Middle frontal gyrus (tissue), 1 donor: ENCODE measurements at regions not wholly inside any gene's neighbourhood (a gene's known extent, or its start where the extent isn't known, plus 50 kb on each side); places are given as distances from the start of the nearest gene placed in this dataset.
"Not testable (repeated sequence)": the region's sequence is repeated elsewhere in the genome, so short reads cannot be mapped to it uniquely, and the experiment has no call there.

Source experiments
- DNase-seq: peaks from one replicate; pipeline ENCODE4 v3.0.0-alpha.2; 2015; ENCODE audit warnings: low spot score; ENCODE audit errors: extremely low spot score

GRCh38 chr10:10712155-10712704 lies 305.4 kb upstream of the CELF2 start:
- no peak for DNase-seq

GRCh38 chr10:10714327-10714726 lies 303.3 kb upstream of the CELF2 start:
- no peak for DNase-seq

- no peak for DNase-seq
Observed at GRCh38 chr10:10716972-10717371, 300.7 kb upstream of the CELF2 start.

- no peak for DNase-seq
Observed at GRCh38 chr10:10722422-10722821, 295.2 kb upstream of the CELF2 start.

GRCh38 chr10:10725196-10725595 lies 292.5 kb upstream of the CELF2 start:
- DNase-seq: no peak

GRCh38 chr10:10726101-10726500 lies 291.6 kb upstream of the CELF2 start:
- DNase-seq: no peak

- DNase-seq: not testable (repeated sequence)
Observed at GRCh38 chr10:10727411-10727810, 290.3 kb upstream of the CELF2 start.

GRCh38 chr10:10727812-10728211 lies 289.9 kb upstream of the CELF2 start:
- no peak for DNase-seq

- no peak for DNase-seq
Observed at GRCh38 chr10:10730471-10731043, 287.1 kb upstream of the CELF2 start.

GRCh38 chr10:10731366-10731765 lies 286.3 kb upstream of the CELF2 start:
- no peak for DNase-seq

GRCh38 chr10:10734356-10735064 lies 283.2 kb upstream of the CELF2 start:
- DNase-seq: no peak

- no peak for DNase-seq
Observed at GRCh38 chr10:10745291-10745690, 272.4 kb upstream of the CELF2 start.

GRCh38 chr10:10755490-10755889 lies 262.2 kb upstream of the CELF2 start:
- DNase-seq: no peak

- no peak for DNase-seq
Observed at GRCh38 chr10:10758306-10758705, 259.4 kb upstream of the CELF2 start.

GRCh38 chr10:10759806-10760205 lies 257.9 kb upstream of the CELF2 start:
- not testable (repeated sequence) for DNase-seq

GRCh38 chr10:10765017-10765416 lies 252.7 kb upstream of the CELF2 start:
- no peak for DNase-seq

- no peak for DNase-seq
Observed at GRCh38 chr10:10772411-10772810, 245.3 kb upstream of the CELF2 start.

GRCh38 chr10:10772874-10773508 lies 244.7 kb upstream of the CELF2 start:
- no peak for DNase-seq

GRCh38 chr10:10774416-10774815 lies 243.3 kb upstream of the CELF2 start:
- no peak for DNase-seq

GRCh38 chr10:10776363-10776762 lies 241.3 kb upstream of the CELF2 start:
- no peak for DNase-seq

- DNase-seq: no peak
Observed at GRCh38 chr10:10777279-10777678, 240.4 kb upstream of the CELF2 start.

GRCh38 chr10:10777723-10778122 lies 239.9 kb upstream of the CELF2 start:
- DNase-seq: no peak
